H9 (cell line): ENCODE measurements at regions not wholly inside any gene's neighbourhood (a gene's known extent, or its start where the extent isn't known, plus 50 kb on each side); places are given as distances from the start of the nearest gene placed in this dataset.

Source experiments
- DNase-seq: peaks from one replicate; pipeline ENCODE4 v3.0.0-alpha.2; 2017
- H2AFZ ChIP-seq: one replicate; pipeline ENCODE4 v1.6.1; 2013; ENCODE audit warnings: mild to moderate bottlenecking, low read length, control low read depth, moderate library complexity
- H2AK5ac ChIP-seq: 2 replicates; pipeline ENCODE4 v1.6.1; 2013; ENCODE audit warnings: low read length, control low read depth, mixed read lengths; ENCODE audit not compliant: insufficient read length
- H2BK120ac ChIP-seq: one replicate; pipeline ENCODE4 v1.6.1; 2013; ENCODE audit warnings: low read depth, mild to moderate bottlenecking, low read length, control low read depth, inconsistent platforms; ENCODE audit not compliant: poor library complexity, severe bottlenecking
- H2BK12ac ChIP-seq: 2 replicates; pipeline ENCODE4 v1.6.1; 2013; ENCODE audit warnings: low read length, control low read depth, mixed read lengths, low read depth; ENCODE audit not compliant: insufficient read length
- H2BK15ac ChIP-seq: 2 replicates; pipeline ENCODE4 v1.6.1; 2013; ENCODE audit warnings: low read depth, low read length, control low read depth
- H2BK20ac ChIP-seq: one replicate; pipeline ENCODE4 v1.6.1; 2013; ENCODE audit warnings: low read depth, mild to moderate bottlenecking, low read length, control low read depth, inconsistent platforms; ENCODE audit not compliant: poor library complexity, severe bottlenecking
- H2BK5ac ChIP-seq: 2 replicates; pipeline ENCODE4 v1.6.1; 2013; ENCODE audit warnings: low read length, control low read depth, mixed read lengths; ENCODE audit not compliant: insufficient read length
- H3K14ac ChIP-seq: 2 replicates; pipeline ENCODE4 v1.6.1; 2013; ENCODE audit warnings: low read length, control low read depth; ENCODE audit not compliant: insufficient read depth
- H3K18ac ChIP-seq: 2 replicates; pipeline ENCODE4 v1.6.1; 2013; ENCODE audit warnings: low read depth, mild to moderate bottlenecking, mixed read lengths, low read length, control low read depth; ENCODE audit not compliant: insufficient read length
- H3K23ac ChIP-seq: 2 replicates; pipeline ENCODE4 v1.6.1; 2013; ENCODE audit warnings: low read length, control low read depth, mixed read lengths, low read depth; ENCODE audit not compliant: insufficient read length
- H3K23me2 ChIP-seq: 2 replicates; pipeline ENCODE4 v1.6.1; 2013; ENCODE audit warnings: low read depth, mild to moderate bottlenecking, mixed read lengths, low read length, control low read depth; ENCODE audit not compliant: insufficient read length, poor library complexity, severe bottlenecking
- H3K27ac ChIP-seq: 2 replicates; pipeline ENCODE4 v1.5.1; 2013; ENCODE audit warnings: low read length, control low read depth, mixed read lengths, low read depth; ENCODE audit not compliant: insufficient read length
- H3K27me3 ChIP-seq: 2 replicates; pipeline ENCODE4 v1.6.1; 2013; ENCODE audit warnings: low read length, control low read depth, inconsistent platforms; ENCODE audit not compliant: insufficient read depth
- H3K4ac ChIP-seq: 2 replicates; pipeline ENCODE4 v1.6.1; 2013; ENCODE audit warnings: low read depth, mild to moderate bottlenecking, control low read depth, inconsistent platforms, low read length, moderate library complexity
- H3K4me1 ChIP-seq: 2 replicates; pipeline ENCODE4 v1.6.1; 2013; ENCODE audit warnings: low read length, control low read depth, inconsistent platforms; ENCODE audit not compliant: insufficient read depth
- H3K4me2 ChIP-seq: 2 replicates; pipeline ENCODE4 v1.6.1; 2013; ENCODE audit warnings: low read length, control low read depth, mixed read lengths; ENCODE audit not compliant: insufficient read length, insufficient read depth
- H3K56ac ChIP-seq: 2 replicates; pipeline ENCODE4 v1.6.1; 2013; ENCODE audit warnings: low read depth, mild to moderate bottlenecking, mixed read lengths, low read length, control low read depth; ENCODE audit not compliant: insufficient read length
- H3K79me1 ChIP-seq: 2 replicates; pipeline ENCODE4 v1.6.1; 2013; ENCODE audit warnings: low read depth, mild to moderate bottlenecking, moderate library complexity, low read length, control low read depth, inconsistent platforms; ENCODE audit not compliant: insufficient read depth, poor library complexity, severe bottlenecking
- H3K79me2 ChIP-seq: 2 replicates; pipeline ENCODE4 v1.6.1; 2013; ENCODE audit warnings: low read length, control low read depth, inconsistent platforms; ENCODE audit not compliant: insufficient read depth
- H3K9ac ChIP-seq: 2 replicates; pipeline ENCODE4 v1.6.1; 2013; ENCODE audit warnings: low read length, control low read depth, mixed read lengths; ENCODE audit not compliant: insufficient read length; ENCODE audit errors: extremely low read depth
- H3K9me3 ChIP-seq: one replicate; pipeline ENCODE4 v1.6.1; 2013; ENCODE audit warnings: low read depth, low read length, inconsistent platforms; ENCODE audit not compliant: control insufficient read depth
- H3T11ph ChIP-seq: one replicate; pipeline ENCODE4 v1.6.1; 2013; ENCODE audit warnings: mild to moderate bottlenecking, low read length, control low read depth, inconsistent platforms
- H4K20me1 ChIP-seq: one replicate; pipeline ENCODE4 v1.6.1; 2013; ENCODE audit not compliant: control insufficient read depth, insufficient read length, insufficient read depth
- H4K5ac ChIP-seq: 2 replicates; pipeline ENCODE4 v1.6.1; 2013; ENCODE audit warnings: low read depth, mild to moderate bottlenecking, mixed read lengths, low read length, control low read depth; ENCODE audit not compliant: insufficient read length
- H4K8ac ChIP-seq: replicated peaks from 2 replicates; pipeline ENCODE4 v1.6.1; 2013; ENCODE audit warnings: low read length, control low read depth, mixed read lengths, low read depth; ENCODE audit not compliant: insufficient read length
- H4K91ac ChIP-seq: 2 replicates; pipeline ENCODE4 v1.6.1; 2013; ENCODE audit warnings: low read depth, mild to moderate bottlenecking, moderate library complexity, mixed read lengths, low read length, control low read depth; ENCODE audit not compliant: insufficient read length
- H3K27ac Mint-ChIP-seq, 3 experiments: 2 replicates in 2 of 3; 3 replicates in 1 of 3; pipeline ENCODE4 v1.8.0; 2020 to 2021; ENCODE audit warnings: mixed read lengths in 3 of 3, mild to moderate bottlenecking in 1 of 3, moderate library complexity in 1 of 3
- H3K27me3 Mint-ChIP-seq: 2 replicates; pipeline ENCODE4 v1.8.0; 2021; ENCODE audit warnings: low read depth, mild to moderate bottlenecking, moderate library complexity, mixed read lengths
- H3K36me3 Mint-ChIP-seq, 3 experiments: 2 replicates in 2 of 3; 3 replicates in 1 of 3; pipeline ENCODE4 v1.8.0; 2020 to 2021; ENCODE audit warnings: low read depth in 3 of 3, mixed read lengths in 3 of 3; ENCODE audit not compliant: insufficient read depth in 1 of 3
- H3K4me1 Mint-ChIP-seq, 2 experiments: 2 replicates each; pipeline ENCODE4 v1.8.0; 2020; ENCODE audit warnings: mixed read lengths in 2 of 2
- H3K4me3 Mint-ChIP-seq, 2 experiments: 2 replicates in 1 of 2; 3 replicates in 1 of 2; pipeline ENCODE4 v1.8.0; 2020 to 2021; ENCODE audit warnings: mild to moderate bottlenecking in 2 of 2, mixed read lengths in 2 of 2, moderate library complexity in 1 of 2
- H3K9me3 Mint-ChIP-seq, 2 experiments: 2 replicates in 1 of 2; 3 replicates in 1 of 2; pipeline ENCODE4 v1.8.0; 2020; ENCODE audit warnings: mild to moderate bottlenecking in 2 of 2, mixed read lengths in 2 of 2, moderate library complexity in 1 of 2
- CTCF ChIP-seq: fragments of 200-600 bp; sonication (generic); conservative IDR thresholded peaks from 3 replicates; pipeline ENCODE4 v1.8.0; 2021; ENCODE audit warnings: antibody characterized with exemption, mild to moderate bottlenecking
- WGBS: extraction: QIAGEN DNeasy Blood & Tissue Kit; methylation state at CpG from one replicate; pipeline ENCODE4 v1.1.7; 2013; ENCODE audit warnings: missing lambda C conversion rate, low lambda C conversion rate, mixed read lengths; ENCODE audit not compliant: insufficient read length; ENCODE audit errors: extremely low coverage; 5-methylcytosine and 5-hydroxymethylcytosine counted together

GRCh38 chr7:144957998-144958397 lies 122.1 kb upstream of the TPK1 start:
- H3T11ph ChIP-seq: no peak overlapping the region
- Mint-ChIP-seq H3K27ac (no peak overlapping the region), H3K4me3 (no peak overlapping the region), H3K27me3 (no peaks in the 10 kb centered on the region), H3K4me1 (peaks cover 15 to 16% of the 10 kb centered on the region in 2 experiments), H3K36me3 (peaks cover 6 to 14% (median 10%) of the 10 kb centered on the region in 3 experiments; a peak in 6 of 7 replicates), H3K9me3 (peaks cover 8 to 14% of the 10 kb centered on the region in 2 experiments)
- H3K18ac ChIP-seq: no peak overlapping the region
- H3K9ac ChIP-seq: no peak overlapping the region
- no peak overlapping the region for H2BK20ac ChIP-seq
- H4K5ac ChIP-seq: no peak overlapping the region
- H3K56ac ChIP-seq: no peak overlapping the region
- no peaks in the 10 kb centered on the region for H3K79me2 ChIP-seq
- no peaks in the 10 kb centered on the region for H3K79me1 ChIP-seq
- no peak overlapping the region for H2BK120ac ChIP-seq
- H3K23me2 ChIP-seq: no peaks in the 10 kb centered on the region
- no peak overlapping the region for H3K27ac ChIP-seq
- H3K27me3 ChIP-seq: no peaks in the 10 kb centered on the region
- no peak for TF ChIP-seq CTCF
- H2BK15ac ChIP-seq: no peak overlapping the region
- WGBS: no CpG with 5 or more reads among the region's 2 CpGs
- H2BK12ac ChIP-seq: no peak overlapping the region
- no peaks in the 10 kb centered on the region for H3K4me1 ChIP-seq
- H3K9me3 ChIP-seq: peaks cover 12% of the 10 kb centered on the region
- H4K91ac ChIP-seq: no peak overlapping the region
- no peak overlapping the region for H2BK5ac ChIP-seq
- no peak for DNase-seq
- no peaks in the 10 kb centered on the region for H4K20me1 ChIP-seq
- H3K23ac ChIP-seq: no peak overlapping the region
- no peak overlapping the region for H3K4me2 ChIP-seq
- H2AFZ ChIP-seq: no peak overlapping the region
- H3K14ac ChIP-seq: no peak overlapping the region
- no peak overlapping the region for H2AK5ac ChIP-seq
- no peak overlapping the region for H3K4ac ChIP-seq
- no peak overlapping the region for H4K8ac ChIP-seq
